ENCODE measurements at regions not wholly inside any gene's neighbourhood (a gene's known extent, or its start where the extent isn't known, plus 50 kb on each side); places are given as distances from the start of the nearest gene placed in this dataset.

- no peak for FAIRE-seq
- no peaks in the 10 kb centered on the region for H3K9me3 ChIP-seq (ENCODE audit: control insufficient read depth, low read depth, low read length)
- no peaks in the 10 kb centered on the region for H3K27me3 ChIP-seq (ENCODE audit: control insufficient read depth, extremely low read depth, insufficient read depth, low read length)
- H3K4me1 ChIP-seq (ENCODE audit: control insufficient read depth, extremely low read depth, insufficient read depth, low read length): no peaks in the 10 kb centered on the region
- no peak for TF ChIP-seq EZH2 (IDR thresholded peaks at IDR 0.05; ENCODE audit: low read length)
- no peak for TF ChIP-seq CTCF (optimal IDR thresholded peaks at IDR 0.05 in 1 of 3, IDR thresholded peaks at IDR 0.05 in 1 of 3, conservative IDR thresholded peaks at IDR 0.05 in 1 of 3; ENCODE audit: extremely low read depth in 1 of 3, insufficient read depth in 2 of 3, low read length in 3 of 3)
- H3K27ac ChIP-seq (ENCODE audit: control insufficient read depth, insufficient read depth, low read length): no peak overlapping the region
- no peak overlapping the region for H3K9ac ChIP-seq (ENCODE audit: control insufficient read depth, extremely low read depth, insufficient read depth, low read length)
- H2AFZ ChIP-seq (ENCODE audit: control insufficient read depth, low read length): no peak overlapping the region
- no peak overlapping the region for H3K4me3 ChIP-seq (ENCODE audit: control insufficient read depth in 2 of 3, extremely low read depth in 1 of 3, insufficient read depth in 2 of 3, low read depth in 1 of 3, low read length in 3 of 3)
- no peaks in the 10 kb centered on the region for H4K20me1 ChIP-seq (ENCODE audit: control insufficient read depth, extremely low read depth, insufficient read depth, low read length)
- H3K79me2 ChIP-seq (ENCODE audit: control insufficient read depth, insufficient read depth, low read length): no peaks in the 10 kb centered on the region
- H3K9me1 ChIP-seq (ENCODE audit: control insufficient read depth, extremely low read depth, insufficient read depth, low read length): no peaks in the 10 kb centered on the region
- no peak overlapping the region for H3K4me2 ChIP-seq (ENCODE audit: control insufficient read depth, extremely low read depth, insufficient read depth, low read depth, low read length)
- no peaks in the 10 kb centered on the region for H3K36me3 ChIP-seq (ENCODE audit: control insufficient read depth in 2 of 2, extremely low read depth in 1 of 2, insufficient read depth in 2 of 2, low read length in 2 of 2)
- dilution Hi-C loops (cut with MboI; ENCODE audit: extremely low pct_ligation_motif_present, low sequenced_read_pairs): no loop called here
- no peak for DNase-seq (ENCODE audit: low read depth, low spot score)
Observed at GRCh38 chr18:55124078-55124763, 165.0 kb upstream of the CCDC68 start.

DNA sequence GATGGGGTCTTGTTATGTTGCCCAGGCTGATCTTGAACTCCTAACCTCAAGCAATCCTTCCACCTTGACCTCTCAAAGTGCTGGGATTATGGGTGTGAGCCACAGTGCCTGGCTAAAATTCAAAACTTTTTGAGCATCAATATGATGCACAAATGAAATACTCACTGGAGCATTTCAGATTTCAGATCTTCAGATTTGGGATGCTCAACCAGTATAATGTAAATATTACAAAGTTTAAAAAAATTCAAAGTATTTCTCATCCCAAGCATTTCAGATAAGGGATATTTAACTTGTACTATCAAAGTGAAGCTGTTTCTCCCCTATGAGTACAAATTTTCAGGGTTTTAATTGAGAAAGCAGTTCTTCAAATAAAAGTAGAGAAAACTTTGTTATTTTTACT lies 164.1 kb upstream of the CCDC68 start:
- FAIRE-seq (no peak), DNase-seq (ENCODE audit: low read depth, low spot score) (no peak)
- Histone ChIP-seq H4K20me1 (ENCODE audit: control insufficient read depth, extremely low read depth, insufficient read depth, low read length) (no peaks in the 10 kb centered on the region), H3K27me3 (ENCODE audit: control insufficient read depth, extremely low read depth, insufficient read depth, low read length) (no peaks in the 10 kb centered on the region), H3K4me3 (ENCODE audit: control insufficient read depth in 2 of 3, extremely low read depth in 1 of 3, insufficient read depth in 2 of 3, low read depth in 1 of 3, low read length in 3 of 3) (no peak overlapping the region), H3K9me1 (ENCODE audit: control insufficient read depth, extremely low read depth, insufficient read depth, low read length) (no peaks in the 10 kb centered on the region), H2AFZ (ENCODE audit: control insufficient read depth, low read length) (no peak overlapping the region), H3K9ac (ENCODE audit: control insufficient read depth, extremely low read depth, insufficient read depth, low read length) (no peak overlapping the region), H3K4me1 (ENCODE audit: control insufficient read depth, extremely low read depth, insufficient read depth, low read length) (no peaks in the 10 kb centered on the region), H3K27ac (ENCODE audit: control insufficient read depth, insufficient read depth, low read length) (no peak overlapping the region), H3K79me2 (ENCODE audit: control insufficient read depth, insufficient read depth, low read length) (no peaks in the 10 kb centered on the region), H3K36me3 (ENCODE audit: control insufficient read depth in 2 of 2, extremely low read depth in 1 of 2, insufficient read depth in 2 of 2, low read length in 2 of 2) (no peaks in the 10 kb centered on the region), H3K9me3 (ENCODE audit: control insufficient read depth, low read depth, low read length) (no peaks in the 10 kb centered on the region), H3K4me2 (ENCODE audit: control insufficient read depth, extremely low read depth, insufficient read depth, low read depth, low read length) (no peak overlapping the region)
- dilution Hi-C loops (cut with MboI; ENCODE audit: extremely low pct_ligation_motif_present, low sequenced_read_pairs): no loop called here
- TF ChIP-seq EZH2 (IDR thresholded peaks at IDR 0.05; ENCODE audit: low read length): no peak
- TF ChIP-seq CTCF (optimal IDR thresholded peaks at IDR 0.05 in 1 of 3, IDR thresholded peaks at IDR 0.05 in 1 of 3, conservative IDR thresholded peaks at IDR 0.05 in 1 of 3; ENCODE audit: extremely low read depth in 1 of 3, insufficient read depth in 2 of 3, low read length in 3 of 3): no peak
